RCC 7860 (cell line): ENCODE measurements at regions not wholly inside any gene's neighbourhood (a gene's known extent, or its start where the extent isn't known, plus 50 kb on each side); places are given as distances from the start of the nearest gene placed in this dataset.
"Not testable (repeated sequence)": the region's sequence is repeated elsewhere in the genome, so short reads cannot be mapped to it uniquely, and the experiment has no call there.

Source experiments
- DNase-seq: peaks from one replicate; pipeline ENCODE4 v3.0.0-alpha.2; 2015; ENCODE audit warnings: low spot score
- FAIRE-seq: peaks from 2 replicates; lab custom pipeline; 2012; peaks lifted over from hg19 to GRCh38; lab: Jason Lieb, UNC

GRCh38 chr6:103002282-103002681 is 1608.8 kb downstream of the GRIK2 start:
- no peak for DNase-seq
- no peak for FAIRE-seq

GRCh38 chr6:103001724-103002123 is 1608.2 kb downstream of the GRIK2 start:
- FAIRE-seq, result no peak
- no peak for DNase-seq

GRCh38 chr6:103000688-103001087 is 1607.2 kb downstream of the GRIK2 start:
- no peak for FAIRE-seq
- DNase-seq, result no peak

- no peak for FAIRE-seq
- DNase-seq, result no peak
Measured at GRCh38 chr6:102995491-102995890, 1602.0 kb downstream of the GRIK2 start.

- DNase-seq (no peak), FAIRE-seq (no peak)
Measured at GRCh38 chr6:102994866-102995265, 1601.4 kb downstream of the GRIK2 start.

- FAIRE-seq, result no peak
- no peak for DNase-seq
Measured at GRCh38 chr6:102986086-102986485, 1592.6 kb downstream of the GRIK2 start.

GRCh38 chr6:102984357-102984756 is 1590.8 kb downstream of the GRIK2 start:
- DNase-seq (no peak), FAIRE-seq (no peak)

- FAIRE-seq, result no peak
- no peak for DNase-seq
Measured at GRCh38 chr6:102981490-102982015, 1588.0 kb downstream of the GRIK2 start.

- FAIRE-seq, result no peak
Measured at GRCh38 chr6:102980951-102981350, 1587.4 kb downstream of the GRIK2 start.

GRCh38 chr6:102961902-102962301 is 1568.4 kb downstream of the GRIK2 start:
- DNase-seq, result no peak
- FAIRE-seq, result no peak

More at GRCh38 chr6:102980951-102981350, 1587.4 kb downstream of the GRIK2 start:
- DNase-seq, result no peak

GRCh38 chr6:102950967-102951366 is 1557.5 kb downstream of the GRIK2 start:
- FAIRE-seq (no peak), DNase-seq (no peak)

GRCh38 chr6:102944475-102944874 is 1551.0 kb downstream of the GRIK2 start:
- FAIRE-seq, result no peak
- no peak for DNase-seq

- FAIRE-seq, result no peak
- DNase-seq, result no peak
Measured at GRCh38 chr6:102942206-102942605, 1548.7 kb downstream of the GRIK2 start.

GRCh38 chr6:102936959-102937358 is 1543.5 kb downstream of the GRIK2 start:
- DNase-seq, result no peak
- no peak for FAIRE-seq

GRCh38 chr6:102928109-102928508 is 1534.6 kb downstream of the GRIK2 start:
- FAIRE-seq (no peak), DNase-seq (no peak)

GRCh38 chr6:102918161-102918560 is 1524.7 kb downstream of the GRIK2 start:
- FAIRE-seq (no peak), DNase-seq (no peak)

- DNase-seq (no peak), FAIRE-seq (no peak)
Measured at GRCh38 chr6:102911571-102911970, 1518.1 kb downstream of the GRIK2 start.

- DNase-seq, FAIRE-seq: not testable (repeated sequence)
Measured at GRCh38 chr6:102910701-102911139, 1517.2 kb downstream of the GRIK2 start.

- no peak for FAIRE-seq
Measured at GRCh38 chr6:102907181-102907580, 1513.7 kb downstream of the GRIK2 start.

GRCh38 chr6:102902471-102902870 is 1509.0 kb downstream of the GRIK2 start:
- DNase-seq (no peak), FAIRE-seq (no peak)

More at GRCh38 chr6:102907181-102907580, 1513.7 kb downstream of the GRIK2 start:
- DNase-seq, result no peak

- no peak for DNase-seq
- FAIRE-seq, result no peak
Measured at GRCh38 chr6:102895683-102896082, 1502.2 kb downstream of the GRIK2 start.

GRCh38 chr6:102885165-102885564 is 1491.7 kb downstream of the GRIK2 start:
- no peak for FAIRE-seq
- no peak for DNase-seq

- FAIRE-seq, result no peak
- no peak for DNase-seq
Measured at GRCh38 chr6:102853249-102853955, 1459.9 kb downstream of the GRIK2 start.
